ENCODE measurements at regions not wholly inside any gene's neighbourhood (a gene's known extent, or its start where the extent isn't known, plus 50 kb on each side); places are given as distances from the start of the nearest gene placed in this dataset.

GRCh38 chr13:81319351-81319750 is 978.4 kb upstream of the SPRY2 start:
- Histone ChIP-seq H3K4me3 (no peak overlapping the region), H3K4me2 (ENCODE audit: control insufficient read depth, insufficient read depth) (no peak overlapping the region), H3K9me3 (replicated peaks; ENCODE audit: control insufficient read depth, insufficient read depth, low read length) (no peaks in the 10 kb centered on the region), H3K36me3 (ENCODE audit: control insufficient read depth in 2 of 2, insufficient read depth in 2 of 2, low read length in 1 of 2) (no peaks in the 10 kb centered on the region), H2AFZ (ENCODE audit: control insufficient read depth, low read depth, low read length) (no peak overlapping the region), H3K27me3 (replicated peaks in 1 of 2; ENCODE audit: control insufficient read depth in 2 of 2, insufficient read depth in 2 of 2, low read length in 1 of 2) (no peaks in the 10 kb centered on the region), H3K9ac (ENCODE audit: control insufficient read depth, insufficient read depth, low read length) (no peak overlapping the region), H3K4me1 (ENCODE audit: control insufficient read depth, insufficient read depth, low read length) (no peaks in the 10 kb centered on the region), H3K79me2 (ENCODE audit: control insufficient read depth, insufficient read depth, low read length) (no peaks in the 10 kb centered on the region), H4K20me1 (ENCODE audit: control insufficient read depth, insufficient read depth) (no peaks in the 10 kb centered on the region), H3K27ac (ENCODE audit: control insufficient read depth, insufficient read depth) (no peak overlapping the region)
- intact Hi-C loops (cut with micrococcal nuclease; ENCODE audit: unreplicated experiment): no loop called here
- DNase-seq (ENCODE audit: low read depth, low spot score) (no peak), ATAC-seq (no peak), FAIRE-seq (no peak)
- TF ChIP-seq ZNF687 (IDR thresholded peaks at IDR 0.05) (no peak), EED (IDR thresholded peaks at IDR 0.05; ENCODE audit: low read depth) (no peak), IRF4 (IDR thresholded peaks at IDR 0.05; ENCODE audit: low read depth, low read length) (no peak), CREM (IDR thresholded peaks at IDR 0.05; ENCODE audit: low read depth) (no peak), NFXL1 (IDR thresholded peaks at IDR 0.05; ENCODE audit: borderline replicate concordance) (no peak), SUZ12 (IDR thresholded peaks at IDR 0.05; ENCODE audit: unreplicated experiment) (no peak), ESRRA (IDR thresholded peaks at IDR 0.05; ENCODE audit: low read length) (no peak)
- ChIA-PET POLR2A (no interaction called here), SMC1A (ENCODE audit: uncharacterized antibody, unreplicated experiment) (no interaction called here), CTCF (no interaction called here), RAD21 (ENCODE audit: unreplicated experiment) (no interaction called here)
- no TSS peak for BruUV-seq (replicated peaks)
- in situ Hi-C loops (cut with MboI): no loop called here
- 2% methylated on average over 3 of the region's 3 CpGs for WGBS (ENCODE audit: insufficient coverage, insufficient replicate concordance, low lambda C conversion rate, missing lambda C conversion rate)

All from GM12878 (cell line).